MM.1S (cell line): ENCODE measurements at regions not wholly inside any gene's neighbourhood (a gene's known extent, or its start where the extent isn't known, plus 50 kb on each side); places are given as distances from the start of the nearest gene placed in this dataset.

ENCODE experiments used
- EZH2 ChIP-seq: fragments of 300-600 bp; sonication (generic); optimal IDR thresholded peaks from 2 replicates; pipeline ENCODE3; 2017; ENCODE audit warnings: low read depth, mild to moderate bottlenecking, antibody characterized with exemption, low read length, mixed read lengths
- EZH2phosphoT487 ChIP-seq: fragments of 300-600 bp; sonication (generic); IDR thresholded peaks from 2 replicates; pipeline ENCODE4 v1.6.1; 2018; ENCODE audit warnings: antibody characterized with exemption, low read length
- TF ChIP-seq, protein P1 (sequence below): fragments of 300-600 bp; sonication (generic); IDR thresholded peaks from 2 replicates; pipeline ENCODE4 v1.5.1; 2016; ENCODE audit warnings: antibody characterized with exemption, low read length, mixed read lengths

DNA sequence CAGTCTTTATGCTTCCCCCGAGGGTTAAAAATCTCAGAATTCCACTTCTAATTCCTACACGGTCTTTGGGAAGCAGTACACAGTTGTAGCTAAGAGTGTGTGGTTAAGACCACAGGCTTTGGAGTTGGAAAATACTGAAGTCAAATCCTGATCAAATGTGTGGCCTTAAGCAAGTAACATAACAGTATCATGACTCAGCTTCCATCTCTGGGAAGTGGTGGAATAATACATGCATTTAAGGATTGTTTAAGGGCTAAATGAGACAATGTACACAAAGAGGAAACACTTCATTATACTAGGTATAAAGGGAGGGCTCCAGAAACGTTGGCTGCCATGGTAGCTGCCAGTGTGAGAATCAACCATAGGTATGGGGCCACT is 71.5 kb downstream of the FAT3 start:
- TF ChIP-seq, protein P1, sequence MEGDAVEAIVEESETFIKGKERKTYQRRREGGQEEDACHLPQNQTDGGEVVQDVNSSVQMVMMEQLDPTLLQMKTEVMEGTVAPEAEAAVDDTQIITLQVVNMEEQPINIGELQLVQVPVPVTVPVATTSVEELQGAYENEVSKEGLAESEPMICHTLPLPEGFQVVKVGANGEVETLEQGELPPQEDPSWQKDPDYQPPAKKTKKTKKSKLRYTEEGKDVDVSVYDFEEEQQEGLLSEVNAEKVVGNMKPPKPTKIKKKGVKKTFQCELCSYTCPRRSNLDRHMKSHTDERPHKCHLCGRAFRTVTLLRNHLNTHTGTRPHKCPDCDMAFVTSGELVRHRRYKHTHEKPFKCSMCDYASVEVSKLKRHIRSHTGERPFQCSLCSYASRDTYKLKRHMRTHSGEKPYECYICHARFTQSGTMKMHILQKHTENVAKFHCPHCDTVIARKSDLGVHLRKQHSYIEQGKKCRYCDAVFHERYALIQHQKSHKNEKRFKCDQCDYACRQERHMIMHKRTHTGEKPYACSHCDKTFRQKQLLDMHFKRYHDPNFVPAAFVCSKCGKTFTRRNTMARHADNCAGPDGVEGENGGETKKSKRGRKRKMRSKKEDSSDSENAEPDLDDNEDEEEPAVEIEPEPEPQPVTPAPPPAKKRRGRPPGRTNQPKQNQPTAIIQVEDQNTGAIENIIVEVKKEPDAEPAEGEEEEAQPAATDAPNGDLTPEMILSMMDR = no peak
- TF ChIP-seq EZH2 (no peak), EZH2phosphoT487 (no peak)
